ENCODE measurements at regions not wholly inside any gene's neighbourhood (a gene's known extent, or its start where the extent isn't known, plus 50 kb on each side); places are given as distances from the start of the nearest gene placed in this dataset.

GRCh38 chr3:160141485-160142185 lies 83.6 kb upstream of the C3orf80 start:
- in situ Hi-C loops (cut with MboI; ENCODE audit: low sequenced_read_pairs in 4 of 4): no loop called here

GRCh38 chr3:160143482-160143881 lies 81.7 kb upstream of the C3orf80 start:
- TF ChIP-seq POLR2A (IDR thresholded peaks at IDR 0.05) (no peak), CTCF (IDR thresholded peaks at IDR 0.05 in 4 of 5, conservative IDR thresholded peaks at IDR 0.05 in 1 of 5) (no peak)
- no peak for ATAC-seq
- DNase-seq: no peak
- Histone ChIP-seq H3K27me3 (no peaks in the 10 kb centered on the region), H3K27ac (no peak overlapping the region), H3K4me3 (no peak overlapping the region), H3K36me3 (no peaks in the 10 kb centered on the region), H3K4me1 (no peaks in the 10 kb centered on the region), H3K9me3 (no peaks in the 10 kb centered on the region)
- in situ Hi-C loops (cut with MboI; ENCODE audit: low sequenced_read_pairs in 4 of 4) (no loop called here), intact Hi-C loops (cut with DNase I; ENCODE audit: low total_unique reads) (no loop called here)

More at GRCh38 chr3:160141485-160142185, 83.6 kb upstream of the C3orf80 start:
- Histone ChIP-seq H3K36me3 (no peaks in the 10 kb centered on the region), H3K4me3 (no peak overlapping the region), H3K9me3 (no peaks in the 10 kb centered on the region), H3K27me3 (no peaks in the 10 kb centered on the region), H3K4me1 (no peaks in the 10 kb centered on the region), H3K27ac (no peak overlapping the region)
- ATAC-seq (no peak), DNase-seq (no peak)
- TF ChIP-seq POLR2A (IDR thresholded peaks at IDR 0.05) (no peak), CTCF (IDR thresholded peaks at IDR 0.05 in 4 of 5, conservative IDR thresholded peaks at IDR 0.05 in 1 of 5) (no peak)
- intact Hi-C loops (cut with DNase I; ENCODE audit: low total_unique reads): no loop called here

- intact Hi-C loops (cut with DNase I; ENCODE audit: low total_unique reads) (no loop called here), in situ Hi-C loops (cut with MboI; ENCODE audit: low sequenced_read_pairs in 4 of 4) (no loop called here)
- no peak for DNase-seq
- no peaks in the 10 kb centered on the region for H3K36me3 ChIP-seq
- no peaks in the 10 kb centered on the region for H3K4me1 ChIP-seq
- no peak for TF ChIP-seq CTCF (IDR thresholded peaks at IDR 0.05 in 4 of 5, conservative IDR thresholded peaks at IDR 0.05 in 1 of 5)
- no peak for TF ChIP-seq POLR2A (IDR thresholded peaks at IDR 0.05)
- no peak for ATAC-seq
- no peak overlapping the region for H3K27ac ChIP-seq
- no peaks in the 10 kb centered on the region for H3K9me3 ChIP-seq
- H3K4me3 ChIP-seq: no peak overlapping the region
- no peaks in the 10 kb centered on the region for H3K27me3 ChIP-seq
These were observed 75.2 kb upstream of the C3orf80 start for GRCh38 chr3:160150066-160150465.

- no peak for ATAC-seq
- Histone ChIP-seq H3K4me3 (no peak overlapping the region), H3K4me1 (no peaks in the 10 kb centered on the region), H3K27me3 (no peaks in the 10 kb centered on the region), H3K36me3 (no peaks in the 10 kb centered on the region), H3K9me3 (no peaks in the 10 kb centered on the region), H3K27ac (no peak overlapping the region)
- intact Hi-C loops (cut with DNase I; ENCODE audit: low total_unique reads): no loop called here
- in situ Hi-C loops (cut with MboI; ENCODE audit: low sequenced_read_pairs in 4 of 4): no loop called here
- no peak for TF ChIP-seq POLR2A (IDR thresholded peaks at IDR 0.05)
- no peak for TF ChIP-seq CTCF (IDR thresholded peaks at IDR 0.05 in 4 of 5, conservative IDR thresholded peaks at IDR 0.05 in 1 of 5)
- no peak for DNase-seq
These were observed 74.7 kb upstream of the C3orf80 start for GRCh38 chr3:160150525-160150924.

- no peaks in the 10 kb centered on the region for H3K9me3 ChIP-seq
- no peak for DNase-seq
- H3K4me3 ChIP-seq: no peak overlapping the region
- H3K27me3 ChIP-seq: no peaks in the 10 kb centered on the region
- in situ Hi-C loops (cut with MboI; ENCODE audit: low sequenced_read_pairs in 4 of 4): no loop called here
- TF ChIP-seq CTCF (IDR thresholded peaks at IDR 0.05 in 4 of 5, conservative IDR thresholded peaks at IDR 0.05 in 1 of 5) (no peak), POLR2A (IDR thresholded peaks at IDR 0.05) (no peak)
- H3K4me1 ChIP-seq: no peaks in the 10 kb centered on the region
- no peak overlapping the region for H3K27ac ChIP-seq
- intact Hi-C loops (cut with DNase I; ENCODE audit: low total_unique reads): no loop called here
- H3K36me3 ChIP-seq: no peaks in the 10 kb centered on the region
- no peak for ATAC-seq
These were observed 72.6 kb upstream of the C3orf80 start for GRCh38 chr3:160152638-160153037.
